GM18870 (cell line): ENCODE measurements at regions not wholly inside any gene's neighbourhood (a gene's known extent, or its start where the extent isn't known, plus 50 kb on each side); places are given as distances from the start of the nearest gene placed in this dataset.
"Not testable (repeated sequence)": the region's sequence is repeated elsewhere in the genome, so short reads cannot be mapped to it uniquely, and the experiment has no call there.

Experiments used
- ATAC-seq: cut with Tn5 transposase; IDR thresholded peaks from one replicate; pipeline ENCODE4 v1.9.1; 2021; ENCODE audit warnings: moderate library complexity; ENCODE audit not compliant: unreplicated experiment

DNA sequence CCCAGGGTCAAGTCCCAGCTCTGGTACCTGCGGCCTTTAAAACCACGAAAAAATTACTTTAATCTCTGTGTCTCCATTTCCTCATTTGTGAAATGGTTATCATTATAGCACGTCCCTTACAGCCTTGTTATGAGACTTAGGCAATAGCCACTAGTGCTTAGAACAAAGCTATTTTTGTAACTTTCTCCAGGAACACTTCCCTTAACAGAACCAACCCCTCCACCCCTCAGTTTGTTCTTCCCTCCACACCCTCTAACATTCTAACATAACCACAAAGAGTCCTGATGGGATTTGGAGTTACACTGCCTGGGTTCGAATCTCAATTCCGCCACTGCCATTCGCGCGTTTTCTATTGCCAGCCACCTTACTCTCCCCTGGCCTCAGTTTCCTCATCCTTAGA lies 2777.4 kb upstream of the TPTE start:
- not testable (repeated sequence) for ATAC-seq

DNA sequence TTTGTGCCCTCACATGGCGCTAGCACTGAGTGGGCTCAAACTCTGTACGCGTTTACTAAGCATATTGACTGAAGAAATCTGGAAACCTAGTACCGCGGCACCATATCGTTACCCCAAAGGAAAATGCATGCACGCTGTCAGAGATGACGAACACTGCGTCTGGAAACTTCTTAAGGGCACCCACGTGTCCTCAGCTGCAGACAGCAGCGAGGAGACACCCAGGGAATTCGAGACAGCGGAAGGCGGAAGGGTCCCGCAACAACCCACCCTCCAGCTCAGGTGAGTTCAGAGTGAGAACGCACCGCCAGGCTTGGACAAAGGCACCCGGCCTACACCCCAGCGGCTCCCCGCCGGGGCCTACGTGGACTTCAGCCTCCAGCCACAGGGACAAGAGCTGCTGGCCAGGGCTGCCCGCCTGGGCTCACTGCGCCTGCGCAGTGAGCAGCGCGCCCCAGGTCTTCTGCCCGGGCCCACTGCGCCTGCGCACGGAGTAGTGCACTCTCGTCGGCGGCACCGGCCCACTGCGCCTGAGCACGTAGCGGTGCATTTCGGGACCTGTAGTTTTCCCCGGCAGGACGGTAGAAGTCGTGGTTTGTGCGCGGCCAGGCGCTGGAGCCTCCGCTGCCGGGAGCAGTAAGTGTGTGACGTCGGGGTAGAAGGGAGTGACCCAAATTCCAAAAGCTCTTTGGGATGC lies 2776.8 kb upstream of the TPTE start:
- ATAC-seq, result peak; percentile 73

DNA sequence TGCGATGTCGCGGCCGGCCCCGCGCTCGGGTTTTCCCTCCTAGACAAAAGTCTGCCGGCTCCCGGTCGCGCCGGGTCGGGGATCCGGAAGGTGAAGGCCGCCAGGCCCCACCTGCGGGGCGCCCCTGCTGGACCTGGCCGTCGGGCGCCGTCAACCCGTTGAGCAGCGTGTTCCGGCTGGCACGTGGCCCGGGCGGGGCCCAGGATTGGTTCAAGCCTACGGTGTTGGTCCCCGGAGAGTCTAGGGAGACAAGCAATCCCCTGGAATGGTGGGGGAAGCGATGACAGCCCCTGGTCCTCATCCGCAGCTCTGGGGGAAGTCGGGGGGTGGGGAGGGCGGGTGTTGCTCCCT lies 2776.3 kb upstream of the TPTE start:
- ATAC-seq, result peak; percentile 48

DNA sequence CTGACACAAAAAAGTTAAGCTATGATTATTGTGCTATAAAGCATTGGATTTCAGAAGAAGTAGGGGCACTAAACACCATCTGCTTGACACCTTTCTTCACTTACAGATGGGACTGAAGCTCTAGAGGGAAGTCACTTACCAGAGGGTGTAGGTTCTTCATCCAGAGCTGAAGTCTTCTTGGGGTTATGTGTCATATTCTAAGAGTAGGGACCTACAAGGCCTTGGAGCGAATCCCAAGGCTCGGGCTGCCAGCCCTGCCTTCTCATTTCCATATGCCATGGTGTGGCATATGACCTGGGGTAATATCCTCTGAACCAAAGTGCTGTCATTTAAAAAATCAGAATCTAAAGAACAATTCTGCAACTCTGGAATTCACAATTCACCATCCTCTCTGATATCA lies 2773.4 kb upstream of the TPTE start:
- not testable (repeated sequence) for ATAC-seq

DNA sequence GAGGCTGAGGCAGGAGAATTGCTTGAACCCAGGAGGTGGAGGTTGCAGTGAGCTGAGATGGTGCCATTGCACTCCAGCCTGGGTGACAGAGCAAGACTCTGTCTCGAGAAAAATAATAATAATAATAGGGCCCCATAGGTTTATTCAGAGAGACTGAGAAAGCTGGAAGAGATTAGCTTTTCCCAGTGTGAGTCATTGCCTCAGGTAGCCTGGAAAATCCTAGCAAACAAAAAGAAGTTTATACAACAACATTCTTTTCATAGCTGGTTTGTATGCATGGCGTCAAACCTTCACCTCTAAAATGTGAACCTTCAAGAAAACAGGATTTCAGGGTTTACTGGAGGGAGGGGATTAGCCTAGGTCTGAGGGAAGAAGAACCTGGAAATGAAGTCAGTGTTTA lies 2768.8 kb upstream of the TPTE start:
- ATAC-seq, result not testable (repeated sequence)

DNA sequence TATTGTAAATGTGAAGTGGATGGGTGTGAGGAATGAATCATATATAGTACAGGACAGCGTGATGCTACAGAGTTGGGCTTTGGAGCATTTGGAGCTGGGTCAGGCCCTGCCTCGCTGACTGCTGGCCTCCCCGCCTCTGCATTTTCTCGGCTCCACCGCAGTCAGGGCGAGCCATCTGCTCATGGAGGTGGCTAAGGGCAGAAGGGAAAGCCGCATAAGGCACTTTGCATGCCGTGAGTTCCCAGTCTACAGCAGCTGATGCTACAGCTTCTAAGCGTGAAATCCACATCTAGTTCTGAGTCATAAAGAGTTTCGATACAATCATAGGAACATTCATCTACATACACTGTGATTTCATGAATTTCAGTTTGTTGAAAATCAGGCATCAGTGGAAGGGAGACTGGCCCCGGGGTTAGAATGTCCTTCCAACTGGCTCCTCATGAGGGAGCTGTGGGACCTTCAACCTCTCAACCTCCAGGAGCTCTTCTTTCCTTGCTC lies 2768.0 kb upstream of the TPTE start:
- ATAC-seq, result not testable (repeated sequence)

DNA sequence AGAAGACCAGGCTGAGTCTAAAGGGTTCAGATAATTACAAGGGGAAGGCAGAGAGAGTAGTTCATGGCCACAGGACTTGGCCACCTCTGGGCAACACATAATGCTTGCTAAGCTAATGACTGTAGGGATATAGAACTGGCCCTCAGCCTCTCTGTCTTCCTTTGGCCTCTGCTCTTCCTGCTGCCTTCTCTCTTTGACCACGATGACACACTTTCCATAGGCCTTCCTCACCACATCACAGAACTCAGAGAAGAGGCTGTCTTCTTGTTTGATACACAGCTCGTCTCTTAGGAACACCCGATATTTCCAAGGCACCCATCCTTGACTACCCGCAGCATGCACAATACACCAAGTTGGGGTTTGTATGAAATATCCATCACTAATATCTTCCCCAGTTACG lies 2751.4 kb upstream of the TPTE start:
- not testable (repeated sequence) for ATAC-seq

DNA sequence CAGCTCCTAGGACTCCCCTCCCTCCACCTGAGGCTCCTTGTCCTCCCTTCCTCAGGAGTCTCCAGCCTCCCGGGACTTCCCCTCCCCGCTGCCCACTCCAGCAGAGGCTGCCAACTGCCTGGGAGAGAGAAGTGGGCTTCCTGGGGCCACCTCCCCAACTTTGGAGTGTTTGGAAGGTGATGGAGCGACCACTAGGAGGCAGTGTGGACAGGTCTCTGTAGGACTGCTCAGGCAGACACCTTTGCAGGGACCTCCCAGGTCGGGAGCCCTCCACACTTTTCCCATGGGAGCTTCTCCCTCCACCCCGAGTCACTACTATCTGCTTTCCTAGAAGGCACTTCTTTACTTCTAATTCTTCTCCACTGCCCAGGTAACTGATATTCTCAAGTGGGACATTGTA lies 2747.2 kb upstream of the TPTE start:
- ATAC-seq, result not testable (repeated sequence)

DNA sequence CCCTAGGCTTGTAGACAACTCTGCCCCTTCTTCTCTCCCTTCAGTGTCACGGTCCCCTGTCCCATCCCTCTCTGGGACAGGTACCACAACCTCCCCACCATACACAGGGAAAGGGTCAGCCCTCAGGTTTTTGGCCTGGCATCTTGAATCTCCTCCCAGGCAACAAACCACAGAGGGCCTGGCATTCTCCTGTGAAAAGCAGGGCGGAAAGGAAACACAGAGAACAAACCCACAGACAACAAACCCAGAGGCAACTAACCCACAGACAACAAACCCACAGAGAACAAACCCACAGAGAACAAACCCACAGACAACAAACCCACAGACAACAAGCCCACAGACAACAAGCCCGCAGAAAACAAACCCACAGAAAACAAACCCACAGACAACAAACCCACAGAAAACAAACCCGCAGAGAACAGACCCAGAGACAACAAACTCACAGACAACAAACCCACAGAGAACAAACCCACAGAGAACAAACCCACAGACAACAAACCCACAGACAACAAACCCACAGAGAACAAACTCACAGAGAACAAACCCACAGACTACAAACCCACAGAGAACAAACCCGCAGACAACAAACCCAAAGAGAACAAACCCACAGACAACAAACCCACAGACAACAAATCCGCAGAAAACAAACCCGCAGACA lies 2745.9 kb upstream of the TPTE start:
- ATAC-seq, result not testable (repeated sequence)

DNA sequence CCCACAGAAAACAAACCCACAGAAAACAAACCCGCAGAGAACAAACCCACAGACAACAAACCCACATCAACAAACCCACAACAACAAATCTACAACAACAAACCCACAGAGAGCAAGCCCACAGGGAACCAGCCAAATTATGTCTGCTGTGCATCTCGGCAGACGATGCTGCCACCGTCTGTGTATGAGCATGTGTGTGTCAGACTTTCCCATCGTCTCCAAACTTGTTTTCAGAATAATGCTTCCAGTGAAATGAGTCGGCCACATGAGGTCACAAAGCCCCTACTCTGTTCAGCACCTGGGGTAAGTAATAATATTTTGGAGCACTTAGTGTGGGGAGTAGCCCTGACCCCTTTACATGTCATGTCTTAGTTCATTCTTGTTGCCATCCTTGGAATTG lies 2745.3 kb upstream of the TPTE start:
- ATAC-seq, result not testable (repeated sequence)

DNA sequence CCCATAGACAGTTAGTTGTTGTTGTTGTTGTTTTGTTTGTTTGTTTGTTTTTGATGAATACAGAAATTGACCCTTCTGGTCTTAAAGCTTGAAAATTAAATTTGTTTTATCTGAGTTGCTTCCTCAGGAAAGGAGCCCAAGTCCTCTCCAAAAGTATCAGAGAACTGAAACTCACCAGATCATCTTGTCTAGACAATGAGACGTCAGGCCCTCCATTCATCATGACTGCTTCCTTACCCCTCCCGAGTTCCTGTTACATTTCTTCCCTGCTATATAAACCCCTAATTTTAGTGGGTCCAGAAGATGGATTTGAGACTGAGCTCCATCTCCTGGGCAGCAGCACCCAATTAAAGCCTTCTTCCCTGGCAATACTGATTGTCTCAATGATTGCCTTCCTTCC lies 2744.8 kb upstream of the TPTE start:
- ATAC-seq, result not testable (repeated sequence)

DNA sequence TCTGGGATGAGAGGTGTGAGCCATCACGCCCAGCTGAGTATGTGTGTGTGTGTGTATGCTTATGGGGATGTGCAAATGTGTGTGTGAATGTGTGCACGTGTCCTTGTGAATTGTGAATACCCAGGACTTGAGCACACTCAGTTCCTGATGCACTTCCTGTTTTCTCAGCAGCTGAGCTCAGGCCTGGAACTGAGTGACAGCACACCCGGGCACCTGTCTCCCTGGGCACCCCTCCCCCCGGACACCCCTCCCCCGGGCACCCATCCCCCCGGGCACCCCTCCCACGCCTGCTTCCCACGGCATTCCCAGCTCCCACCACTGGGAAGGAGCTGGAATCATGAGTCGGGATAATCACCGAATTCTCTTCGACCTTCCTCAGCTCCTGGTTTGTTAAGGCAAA lies 2744.1 kb upstream of the TPTE start:
- ATAC-seq, result not testable (repeated sequence)

DNA sequence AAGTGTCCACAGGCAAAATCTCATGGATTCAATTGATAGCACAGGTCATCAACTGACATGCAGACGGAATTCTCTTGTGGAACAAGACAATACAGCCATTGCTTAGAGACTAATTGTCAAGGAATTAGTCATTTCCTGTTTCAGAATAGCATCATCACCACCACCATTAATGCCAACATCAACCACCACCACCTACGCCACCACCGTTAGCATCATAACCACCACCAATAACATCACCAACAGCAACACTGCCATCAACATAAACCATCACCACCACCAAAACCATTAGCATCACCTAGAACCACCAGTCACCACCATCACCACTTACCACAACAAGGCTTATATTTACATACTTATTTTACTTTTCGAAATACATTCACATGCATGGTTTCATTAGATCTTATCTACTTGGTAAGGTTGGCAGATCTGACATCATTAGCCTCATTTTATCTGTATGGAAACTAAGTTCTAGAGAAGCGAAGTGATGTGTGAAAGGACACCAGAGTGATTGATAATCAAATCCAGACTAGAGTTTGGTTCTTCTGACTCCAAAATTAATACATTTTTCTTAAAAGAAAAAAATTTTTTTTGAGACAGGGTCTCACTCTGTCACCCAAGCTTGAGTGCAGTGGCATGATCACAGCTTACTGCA lies 2733.8 kb upstream of the TPTE start:
- not testable (repeated sequence) for ATAC-seq

DNA sequence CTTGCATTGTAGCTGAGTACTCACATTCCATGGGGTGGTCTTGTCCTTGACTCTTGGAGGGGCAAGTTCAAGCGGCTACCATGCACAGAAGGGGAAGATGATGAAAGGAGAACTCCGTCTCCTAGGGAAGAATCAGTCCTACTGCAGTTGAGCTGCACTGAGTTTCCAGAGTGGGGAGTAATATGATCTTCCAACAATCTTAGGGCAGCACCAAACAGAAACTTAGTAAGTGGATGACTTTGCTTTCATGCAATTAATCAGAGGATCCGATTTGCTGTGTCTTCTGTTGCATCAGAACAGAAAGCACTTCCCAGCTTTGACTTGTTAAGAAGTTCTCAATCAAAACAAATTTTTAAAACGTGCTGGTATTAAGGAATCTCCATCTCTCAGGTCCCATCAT lies 2727.6 kb upstream of the TPTE start:
- ATAC-seq, result not testable (repeated sequence)

DNA sequence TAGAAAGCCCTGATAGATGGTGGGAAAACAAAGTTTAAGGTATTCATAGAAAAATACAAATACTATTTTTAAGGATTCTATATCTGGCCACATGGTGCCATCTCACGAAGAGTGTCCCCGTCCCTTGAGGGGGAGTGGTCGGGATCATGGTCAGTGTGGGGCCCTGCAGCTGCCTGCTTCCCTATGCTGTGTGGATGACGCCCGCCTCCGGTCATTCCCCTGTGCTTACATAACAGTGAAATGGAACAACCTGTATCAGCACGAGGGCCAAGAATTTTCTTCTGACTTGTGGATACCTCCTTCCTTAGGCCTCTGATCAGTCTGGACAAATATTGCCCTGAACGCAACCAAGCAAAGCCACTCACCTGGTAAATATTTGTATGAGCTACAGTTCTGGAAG lies 2724.1 kb upstream of the TPTE start:
- ATAC-seq, result not testable (repeated sequence)

DNA sequence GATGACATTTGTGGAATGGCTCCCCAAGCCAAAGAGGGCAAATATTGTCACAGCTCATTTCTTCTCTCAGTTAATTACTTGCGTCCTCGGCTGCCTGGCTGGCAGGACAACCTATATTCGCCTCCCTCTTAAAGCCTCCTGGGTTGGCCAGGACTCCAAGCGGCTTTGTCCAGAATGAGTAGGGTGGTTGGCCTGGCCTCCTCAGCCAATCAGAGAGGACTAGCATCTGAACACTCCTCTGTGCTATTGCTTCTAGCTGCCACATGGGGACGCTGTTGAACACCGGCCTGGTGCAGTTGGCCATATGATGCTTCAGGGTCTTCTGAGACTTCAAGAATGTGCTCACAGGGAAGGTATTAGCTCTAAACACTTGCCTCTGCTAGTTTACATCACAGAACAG lies 2722.9 kb upstream of the TPTE start:
- ATAC-seq, result not testable (repeated sequence)

DNA sequence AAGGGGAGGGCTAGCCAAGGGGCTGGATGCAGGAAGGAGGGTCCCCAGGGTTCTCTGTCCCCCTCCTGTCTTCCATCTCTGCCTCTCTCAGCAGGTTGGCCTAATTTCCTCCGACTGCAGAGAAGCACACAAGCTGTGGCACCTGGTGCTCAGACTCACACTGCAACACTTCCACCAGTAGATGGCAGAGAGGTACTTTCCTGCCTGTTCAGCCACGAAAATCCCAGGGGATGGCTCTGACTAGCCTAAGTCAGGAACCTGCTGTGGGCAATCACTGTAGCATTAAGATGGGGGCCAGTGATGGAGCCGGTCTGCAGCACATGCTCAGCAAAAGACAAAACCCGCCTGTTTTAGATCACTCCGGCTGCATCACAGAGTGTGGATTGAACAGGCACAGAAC lies 2721.7 kb upstream of the TPTE start:
- ATAC-seq, result not testable (repeated sequence)

DNA sequence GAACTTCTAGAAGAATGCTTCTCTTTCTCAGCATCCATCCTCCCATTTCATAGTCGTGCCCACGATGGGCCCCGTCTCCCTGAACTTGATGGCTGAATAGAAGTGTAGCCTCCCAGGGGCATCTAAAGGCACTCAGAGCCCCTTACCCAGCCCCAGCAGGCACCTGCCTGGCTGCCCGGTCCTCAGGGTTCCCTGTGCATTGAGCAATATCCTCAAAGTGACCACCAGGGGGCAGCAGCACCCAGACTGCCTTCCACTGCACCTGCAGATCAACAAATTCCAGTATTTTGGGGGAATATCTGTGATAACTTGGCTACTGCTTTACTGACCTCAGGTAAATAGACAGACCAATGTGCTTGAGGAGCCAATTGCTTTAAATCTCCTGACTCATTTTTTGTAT lies 2707.9 kb upstream of the TPTE start:
- ATAC-seq, result not testable (repeated sequence)

DNA sequence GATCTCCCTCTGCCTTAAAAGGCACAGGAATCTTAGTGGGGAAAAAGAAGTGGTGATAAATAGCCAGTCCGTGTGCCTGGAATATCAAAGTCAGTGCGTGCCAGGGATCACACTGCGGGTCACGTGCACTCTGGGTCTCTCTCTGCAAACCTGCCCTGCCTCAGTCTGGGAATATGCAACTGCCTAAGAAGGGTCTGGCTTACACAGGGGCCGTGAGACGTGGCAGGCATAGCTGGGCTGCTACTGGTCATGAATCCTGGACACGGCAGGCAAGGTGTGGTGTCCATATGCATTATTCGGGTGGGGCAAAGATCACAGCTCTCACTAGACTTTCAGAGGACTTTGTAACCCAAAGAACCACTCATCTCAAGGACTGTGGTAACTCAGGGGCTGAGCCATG lies 2704.4 kb upstream of the TPTE start:
- not testable (repeated sequence) for ATAC-seq

DNA sequence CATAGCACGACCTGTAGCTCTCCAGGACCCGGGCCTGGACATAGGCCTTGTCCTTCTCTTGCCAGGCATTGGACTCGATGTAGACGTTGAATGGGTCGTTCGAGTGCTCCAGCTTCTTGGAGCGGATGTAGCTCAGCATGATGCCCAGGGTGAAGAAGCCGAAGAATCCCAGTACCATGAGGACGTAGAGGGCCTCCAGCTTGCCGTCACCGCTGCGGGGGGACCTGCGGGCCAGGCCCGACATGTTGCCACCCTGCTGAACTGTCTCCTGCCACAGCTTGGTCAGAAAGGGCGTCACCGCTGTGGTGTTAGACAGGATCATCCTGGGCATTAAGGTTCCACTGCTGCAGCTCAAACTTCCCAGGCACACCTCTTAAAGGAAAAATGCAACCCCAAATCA lies 2702.1 kb upstream of the TPTE start:
- ATAC-seq, result not testable (repeated sequence)

DNA sequence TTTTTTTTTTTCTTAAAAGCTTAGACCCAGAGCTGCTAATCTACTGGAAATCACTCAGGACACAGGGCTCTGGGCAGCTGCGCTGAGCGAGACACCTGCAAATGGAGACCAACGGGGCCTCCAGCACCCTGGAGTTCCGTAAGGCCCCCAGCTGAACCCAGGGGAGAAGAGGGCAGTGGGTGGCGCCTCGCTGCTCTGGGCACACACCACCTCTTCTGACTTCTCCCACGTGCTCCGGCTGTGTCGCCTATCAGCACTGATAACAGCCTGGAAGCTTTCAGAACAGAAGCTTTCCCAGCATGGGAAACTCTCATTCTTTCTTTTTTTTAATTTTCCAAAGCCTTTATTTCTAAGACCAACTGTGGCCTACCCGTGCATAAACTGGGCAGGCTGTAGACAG lies 2695.8 kb upstream of the TPTE start:
- ATAC-seq, result not testable (repeated sequence)

DNA sequence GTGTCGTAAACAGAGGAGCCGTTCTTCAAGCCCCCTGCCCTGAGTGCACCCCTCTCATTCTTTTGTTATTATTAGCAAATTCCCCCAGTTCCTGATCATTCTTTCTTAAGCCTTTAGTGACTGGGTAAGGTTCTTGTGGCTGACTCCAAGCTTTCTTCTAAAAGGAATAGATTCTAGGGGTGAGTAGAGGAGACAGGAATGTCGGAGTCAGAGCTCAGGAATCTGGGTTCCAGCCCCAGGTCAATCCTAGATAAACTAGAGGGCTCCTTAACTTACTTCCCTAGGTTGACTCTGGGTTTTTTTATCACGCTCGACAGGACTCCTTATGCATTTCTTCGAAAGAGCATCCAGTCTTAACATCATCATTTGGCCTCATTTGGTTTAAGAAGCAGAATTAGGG lies 2695.2 kb upstream of the TPTE start:
- not testable (repeated sequence) for ATAC-seq
